MCF 10A (cell line): ENCODE measurements at regions not wholly inside any gene's neighbourhood (a gene's known extent, or its start where the extent isn't known, plus 50 kb on each side); places are given as distances from the start of the nearest gene placed in this dataset.

ENCODE experiments used
- BruUV-seq: library from RNA; stranded (reverse); fragments of 400-500 nt; replicated peaks from 2 replicates; lab custom pipeline; 2021; lab: Mats Ljungman, UMichigan
- CTCF ChIA-PET: fragments of 300-600 bp; sonication (Branson Sonifier 250); formaldehyde crosslinking; extraction: SDS; loops from one replicate; lab custom pipeline; 2021; ENCODE audit warnings: antibody characterized with exemption, inconsistent platforms; lab: Yijun Ruan, JAX
- POLR2A ChIA-PET: fragments of 300-600, 350-650 bp; sonication (Branson Sonifier 250); formaldehyde crosslinking; extraction: SDS; loops from one replicate; lab custom pipeline; 2020; ENCODE audit warnings: antibody characterized with exemption, inconsistent platforms; lab: Yijun Ruan, JAX
- DNase-seq: peaks from one replicate; pipeline ENCODE4 v3.0.0-alpha.2; 2018; ENCODE audit not compliant: unreplicated experiment
- H3K27ac Mint-ChIP-seq: one replicate; pipeline ENCODE4 v1.8.0; 2022; ENCODE audit warnings: mild to moderate bottlenecking, low read depth, mixed read lengths; ENCODE audit not compliant: unreplicated experiment
- H3K27me3 Mint-ChIP-seq: one replicate; pipeline ENCODE4 v1.8.0; 2022; ENCODE audit warnings: mixed read lengths; ENCODE audit not compliant: insufficient read depth, unreplicated experiment
- H3K36me3 Mint-ChIP-seq: one replicate; pipeline ENCODE4 v1.8.0; 2022; ENCODE audit warnings: mild to moderate bottlenecking, moderate library complexity, mixed read lengths; ENCODE audit not compliant: insufficient read depth, unreplicated experiment
- H3K4me1 Mint-ChIP-seq: one replicate; pipeline ENCODE4 v1.8.0; 2022; ENCODE audit warnings: mixed read lengths; ENCODE audit not compliant: insufficient read depth, unreplicated experiment
- H3K4me3 Mint-ChIP-seq: one replicate; pipeline ENCODE4 v1.8.0; 2022; ENCODE audit warnings: mild to moderate bottlenecking, moderate library complexity, mixed read lengths; ENCODE audit not compliant: unreplicated experiment
- H3K9me3 Mint-ChIP-seq: one replicate; pipeline ENCODE4 v1.8.0; 2022; ENCODE audit warnings: mixed read lengths; ENCODE audit not compliant: unreplicated experiment
- intact Hi-C: fragments of 100-400 bp; cut with micrococcal nuclease; formaldehyde crosslinking; loops from 2 replicates; pipeline ENCODE4 v1.14.1; 2022
- TF ChIP-seq, protein P1 (sequence below): fragments of 200-600 bp; IDR thresholded peaks from one replicate; pipeline ENCODE4 v1.8.0; 2022; ENCODE audit warnings: antibody characterized with exemption, mild to moderate bottlenecking; ENCODE audit not compliant: unreplicated experiment

DNA sequence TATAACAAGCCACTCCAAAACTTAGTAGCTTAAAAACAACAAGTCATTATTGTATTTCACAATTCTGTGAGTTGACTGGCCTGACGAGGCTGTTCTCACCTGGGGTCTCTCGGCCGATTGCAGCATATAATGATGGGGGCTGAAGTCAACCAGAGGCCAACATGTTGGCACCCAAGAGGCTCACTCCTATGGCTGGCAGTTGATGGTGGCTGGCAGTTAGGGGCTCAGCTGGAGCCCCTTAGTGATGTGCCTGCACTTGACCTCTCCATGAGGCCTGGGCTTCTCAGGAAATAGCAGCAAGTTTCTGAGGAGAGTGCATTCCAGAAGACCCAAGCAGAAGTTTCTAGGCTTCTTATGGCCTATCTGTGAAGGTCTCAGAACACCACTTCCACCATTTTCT, 459.4 kb downstream of the NPHP4 start:
- H3K36me3 Mint-ChIP-seq: no peaks in the 10 kb centered on the region
- no peaks in the 10 kb centered on the region for H3K4me1 Mint-ChIP-seq
- no TSS peak for BruUV-seq
- no peak overlapping the region for H3K4me3 Mint-ChIP-seq
- intact Hi-C loops: no loop called here
- H3K27ac Mint-ChIP-seq: no peak overlapping the region
- H3K27me3 Mint-ChIP-seq: peaks cover 55% of the 10 kb centered on the region
- TF ChIP-seq, protein P1, sequence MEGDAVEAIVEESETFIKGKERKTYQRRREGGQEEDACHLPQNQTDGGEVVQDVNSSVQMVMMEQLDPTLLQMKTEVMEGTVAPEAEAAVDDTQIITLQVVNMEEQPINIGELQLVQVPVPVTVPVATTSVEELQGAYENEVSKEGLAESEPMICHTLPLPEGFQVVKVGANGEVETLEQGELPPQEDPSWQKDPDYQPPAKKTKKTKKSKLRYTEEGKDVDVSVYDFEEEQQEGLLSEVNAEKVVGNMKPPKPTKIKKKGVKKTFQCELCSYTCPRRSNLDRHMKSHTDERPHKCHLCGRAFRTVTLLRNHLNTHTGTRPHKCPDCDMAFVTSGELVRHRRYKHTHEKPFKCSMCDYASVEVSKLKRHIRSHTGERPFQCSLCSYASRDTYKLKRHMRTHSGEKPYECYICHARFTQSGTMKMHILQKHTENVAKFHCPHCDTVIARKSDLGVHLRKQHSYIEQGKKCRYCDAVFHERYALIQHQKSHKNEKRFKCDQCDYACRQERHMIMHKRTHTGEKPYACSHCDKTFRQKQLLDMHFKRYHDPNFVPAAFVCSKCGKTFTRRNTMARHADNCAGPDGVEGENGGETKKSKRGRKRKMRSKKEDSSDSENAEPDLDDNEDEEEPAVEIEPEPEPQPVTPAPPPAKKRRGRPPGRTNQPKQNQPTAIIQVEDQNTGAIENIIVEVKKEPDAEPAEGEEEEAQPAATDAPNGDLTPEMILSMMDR: no peak
- CTCF ChIA-PET: no interaction called here
- no peak for DNase-seq
- POLR2A ChIA-PET: interaction anchor here (0.6 to 0.9 kb wide), 2 partner anchors 18 to 19 kb away, joined by 3 to 4 read pairs; no protein-coding TSS in a partner anchor
- H3K9me3 Mint-ChIP-seq: no peaks in the 10 kb centered on the region

- Mint-ChIP-seq H3K27me3 (peaks cover 38% of the 10 kb centered on the region), H3K36me3 (no peaks in the 10 kb centered on the region), H3K9me3 (no peaks in the 10 kb centered on the region), H3K4me1 (no peaks in the 10 kb centered on the region), H3K4me3 (no peak overlapping the region), H3K27ac (no peak overlapping the region)
- TF ChIP-seq, protein P1: no peak
- DNase-seq: no peak
- POLR2A ChIA-PET: interaction anchor here (0.8 kb wide), 1 partner anchor 11 kb away, joined by 4 read pairs; no protein-coding TSS in a partner anchor
- intact Hi-C loops: no loop called here
- CTCF ChIA-PET: interaction anchor here (4.6 to 5.3 kb wide), 2 partner anchors 13 to 17 kb away, joined by 26 to 33 read pairs; no protein-coding TSS in a partner anchor
- no TSS peak for BruUV-seq
Measured at GRCh38 chr1:5526822-5527551, 465.2 kb downstream of the NPHP4 start.

DNA sequence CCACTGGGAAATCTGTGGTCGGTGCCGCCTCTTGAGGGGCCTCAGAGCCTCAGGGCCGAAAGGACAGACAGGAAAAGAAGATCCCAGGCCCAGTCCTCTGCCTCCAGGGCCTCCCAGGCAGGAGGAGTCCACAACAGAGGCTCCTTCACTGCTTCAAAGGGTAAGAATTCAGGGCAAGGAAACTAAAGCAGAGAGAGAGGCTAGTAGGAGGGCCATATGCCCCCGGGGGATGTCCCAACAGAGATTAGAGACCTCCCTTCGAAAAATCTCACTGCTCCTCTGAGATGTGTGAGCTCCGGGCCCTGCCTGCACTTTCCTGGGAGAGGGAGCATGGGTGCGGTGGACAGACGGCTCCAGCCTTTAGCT, 465.9 kb downstream of the NPHP4 start:
- no peaks in the 10 kb centered on the region for H3K4me1 Mint-ChIP-seq

More for the DNA sequence above, 465.9 kb downstream of the NPHP4 start:
- DNase-seq: no peak
- Mint-ChIP-seq H3K4me3 (no peak overlapping the region), H3K36me3 (no peaks in the 10 kb centered on the region), H3K9me3 (no peaks in the 10 kb centered on the region), H3K27me3 (peaks cover 35% of the 10 kb centered on the region), H3K27ac (no peak overlapping the region)
- intact Hi-C loops: no loop called here
- BruUV-seq: no TSS peak
- ChIA-PET CTCF (interaction anchor here (4.6 to 5.3 kb wide), 2 partner anchors 12 to 17 kb away, joined by 26 to 33 read pairs; no protein-coding TSS in a partner anchor), POLR2A (interaction anchor here (0.8 kb wide), 1 partner anchor 12 kb away, joined by 4 read pairs; no protein-coding TSS in a partner anchor)
- TF ChIP-seq, protein P1: no peak
